Activated CD4-positive, alpha-beta T cell treated with anti-CD3 and anti-CD28 coated beads, Interleukin-2, amount 10 ng/mL, durations not matched to agents 7 days and 5 days (primary cell): ENCODE measurements at regions not wholly inside any gene's neighbourhood (a gene's known extent, or its start where the extent isn't known, plus 50 kb on each side); places are given as distances from the start of the nearest gene placed in this dataset.

Experiments used
- CTCF ChIA-PET: fragments of 350-600 bp; sonication (Branson Sonifier 250); formaldehyde crosslinking; loops from one replicate; lab custom pipeline; 2021; ENCODE audit warnings: antibody characterized with exemption; lab: Charles Lee
- POLR2A ChIA-PET: fragments of 350-600 bp; sonication (Branson Sonifier 250); formaldehyde crosslinking; loops from one replicate; lab custom pipeline; 2021; ENCODE audit warnings: antibody characterized with exemption; lab: Charles Lee
- DNase-seq: peaks from one replicate; pipeline ENCODE4 v3.0.0-alpha.2; 2020
- H3K27ac Mint-ChIP-seq: one replicate; pipeline ENCODE4 v1.8.0; 2021; ENCODE audit warnings: mild to moderate bottlenecking, moderate library complexity, mixed read lengths
- H3K27me3 Mint-ChIP-seq: one replicate; pipeline ENCODE4 v1.8.0; 2021; ENCODE audit warnings: mixed read lengths
- H3K36me3 Mint-ChIP-seq: one replicate; pipeline ENCODE4 v1.8.0; 2021; ENCODE audit warnings: low read depth, mixed read lengths
- H3K4me1 Mint-ChIP-seq: one replicate; pipeline ENCODE4 v1.8.0; 2021; ENCODE audit warnings: mixed read lengths
- H3K4me3 Mint-ChIP-seq: one replicate; pipeline ENCODE4 v1.8.0; 2021; ENCODE audit warnings: mild to moderate bottlenecking, moderate library complexity, mixed read lengths
- H3K9me3 Mint-ChIP-seq: one replicate; pipeline ENCODE4 v1.8.0; 2021; ENCODE audit warnings: mixed read lengths

DNA sequence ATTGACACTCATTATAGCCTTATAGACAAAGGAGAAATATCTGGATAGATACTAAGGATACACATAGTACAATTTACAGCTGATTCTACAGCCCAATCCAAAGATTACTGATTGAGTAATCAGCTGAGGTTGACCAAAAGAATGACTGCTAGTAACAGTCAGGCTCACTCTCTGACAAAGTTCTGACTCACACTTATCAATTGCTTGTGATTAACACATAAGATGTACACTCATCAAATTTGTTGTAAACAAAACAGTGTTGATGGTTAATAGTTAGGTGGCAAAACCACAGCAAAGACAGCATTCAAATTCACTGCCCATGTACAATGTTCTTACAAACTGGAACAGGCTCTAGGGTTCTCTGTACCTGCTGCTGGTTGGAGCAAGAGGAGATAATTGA, 422.7 kb downstream of the TLE1 start:
- no peaks in the 10 kb centered on the region for H3K4me1 Mint-ChIP-seq
- POLR2A ChIA-PET, result no interaction called here
- no peak for DNase-seq

DNA sequence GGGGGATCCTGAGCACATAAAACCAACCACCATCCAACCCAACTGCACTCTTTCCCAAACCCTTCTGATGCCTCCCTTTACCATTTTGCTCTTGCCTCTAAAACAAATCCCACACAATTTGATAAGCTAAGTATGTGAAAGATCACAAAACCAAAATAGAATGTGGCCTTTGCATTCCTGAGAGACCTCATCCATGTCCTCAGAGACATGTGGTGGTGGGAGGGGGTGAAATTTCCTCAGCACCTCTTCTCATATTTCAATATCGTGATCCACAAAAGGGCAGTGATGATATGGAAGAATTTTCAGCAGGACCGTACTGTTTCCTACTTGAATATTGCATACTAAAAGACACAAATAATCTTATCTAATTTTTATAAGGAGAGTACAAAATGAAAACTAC, 423.3 kb downstream of the TLE1 start:
- CTCF ChIA-PET, result no interaction called here
- POLR2A ChIA-PET, result no interaction called here
- DNase-seq, result no peak
- H3K27me3 Mint-ChIP-seq, result no peaks in the 10 kb centered on the region
- H3K9me3 Mint-ChIP-seq, result peaks cover 6% of the 10 kb centered on the region
- H3K4me1 Mint-ChIP-seq, result no peaks in the 10 kb centered on the region
- H3K36me3 Mint-ChIP-seq, result no peaks in the 10 kb centered on the region
- H3K27ac Mint-ChIP-seq, result no peak overlapping the region
- H3K4me3 Mint-ChIP-seq, result no peak overlapping the region

More for the DNA sequence above, 422.7 kb downstream of the TLE1 start:
- H3K27me3 Mint-ChIP-seq, result no peaks in the 10 kb centered on the region
- no peak overlapping the region for H3K4me3 Mint-ChIP-seq
- H3K27ac Mint-ChIP-seq, result no peak overlapping the region
- H3K36me3 Mint-ChIP-seq, result no peaks in the 10 kb centered on the region
- CTCF ChIA-PET, result no interaction called here
- H3K9me3 Mint-ChIP-seq, result peaks cover 6% of the 10 kb centered on the region

DNA sequence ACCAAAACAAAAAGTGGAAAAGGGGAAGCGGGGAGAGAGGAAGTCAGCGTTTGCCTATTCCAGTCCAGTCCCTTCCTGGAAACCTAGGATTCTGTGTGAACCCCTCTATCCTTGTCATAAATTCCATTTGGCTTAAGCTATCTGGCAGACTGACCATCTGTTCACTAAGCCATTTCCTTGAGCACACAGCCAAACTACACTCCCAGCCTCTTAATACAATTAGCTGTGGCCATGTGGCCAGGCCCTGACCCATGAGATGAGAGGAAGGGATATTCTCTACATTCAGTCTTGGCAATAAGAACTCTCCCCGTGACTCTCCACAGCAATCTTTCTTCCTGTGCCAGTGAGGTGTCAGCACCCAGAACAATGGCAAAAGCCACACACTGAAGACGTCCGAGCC, 424.8 kb downstream of the TLE1 start:
- Mint-ChIP-seq H3K4me3 (no peak overlapping the region), H3K4me1 (no peaks in the 10 kb centered on the region), H3K27me3 (no peaks in the 10 kb centered on the region), H3K9me3 (peaks cover 6% of the 10 kb centered on the region), H3K36me3 (no peaks in the 10 kb centered on the region), H3K27ac (no peak overlapping the region)
- POLR2A ChIA-PET, result no interaction called here
- CTCF ChIA-PET, result no interaction called here
- no peak for DNase-seq

DNA sequence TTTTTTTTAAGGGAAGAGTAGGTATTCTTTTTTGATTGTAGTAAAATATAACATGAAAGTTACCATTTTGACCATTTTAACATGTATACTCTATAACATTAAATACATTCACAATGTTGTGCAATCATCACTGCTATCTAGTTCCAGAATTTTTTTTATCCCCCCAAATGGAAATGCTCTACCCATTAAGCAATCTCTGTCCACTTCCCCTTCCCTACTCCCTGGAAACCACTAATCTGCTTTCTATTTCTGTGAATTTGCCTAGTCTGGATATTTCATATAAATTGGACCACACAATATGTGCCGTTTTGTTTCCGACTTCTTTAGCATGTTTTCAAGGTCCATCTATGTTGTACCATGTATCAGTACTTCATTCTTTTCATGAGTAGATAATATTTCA, 429.5 kb downstream of the TLE1 start:
- DNase-seq, result no peak
- ChIA-PET POLR2A (no interaction called here), CTCF (no interaction called here)
- no peak overlapping the region for H3K27ac Mint-ChIP-seq
- H3K4me3 Mint-ChIP-seq, result no peak overlapping the region
- no peaks in the 10 kb centered on the region for H3K27me3 Mint-ChIP-seq
- H3K36me3 Mint-ChIP-seq, result no peaks in the 10 kb centered on the region
- H3K9me3 Mint-ChIP-seq, result no peaks in the 10 kb centered on the region
- H3K4me1 Mint-ChIP-seq, result no peaks in the 10 kb centered on the region

DNA sequence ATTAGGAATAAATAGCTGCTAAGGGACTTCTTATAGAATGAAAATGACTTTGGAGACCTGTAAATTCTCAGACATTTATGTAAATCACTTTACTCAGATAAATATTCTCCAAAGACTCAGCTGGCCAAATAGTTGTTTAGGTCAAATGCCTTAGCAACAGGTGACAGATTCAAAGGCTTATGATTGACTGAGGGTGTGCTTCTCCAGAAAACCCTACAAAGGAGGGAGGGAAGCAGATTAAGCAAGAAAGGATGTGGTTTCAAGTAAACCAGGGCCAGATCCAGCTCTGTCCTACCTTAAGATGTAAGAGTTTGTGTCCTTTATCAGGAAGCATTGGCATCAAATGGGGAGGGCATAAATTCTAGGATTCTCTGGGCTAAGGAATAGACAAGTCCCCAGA, 433.0 kb downstream of the TLE1 start:
- no peaks in the 10 kb centered on the region for H3K27me3 Mint-ChIP-seq
- ChIA-PET CTCF (no interaction called here), POLR2A (no interaction called here)
- H3K36me3 Mint-ChIP-seq, result no peaks in the 10 kb centered on the region
- DNase-seq, result no peak
- no peak overlapping the region for H3K4me3 Mint-ChIP-seq
- H3K9me3 Mint-ChIP-seq, result no peaks in the 10 kb centered on the region
- H3K27ac Mint-ChIP-seq, result no peak overlapping the region
- H3K4me1 Mint-ChIP-seq, result no peaks in the 10 kb centered on the region

DNA sequence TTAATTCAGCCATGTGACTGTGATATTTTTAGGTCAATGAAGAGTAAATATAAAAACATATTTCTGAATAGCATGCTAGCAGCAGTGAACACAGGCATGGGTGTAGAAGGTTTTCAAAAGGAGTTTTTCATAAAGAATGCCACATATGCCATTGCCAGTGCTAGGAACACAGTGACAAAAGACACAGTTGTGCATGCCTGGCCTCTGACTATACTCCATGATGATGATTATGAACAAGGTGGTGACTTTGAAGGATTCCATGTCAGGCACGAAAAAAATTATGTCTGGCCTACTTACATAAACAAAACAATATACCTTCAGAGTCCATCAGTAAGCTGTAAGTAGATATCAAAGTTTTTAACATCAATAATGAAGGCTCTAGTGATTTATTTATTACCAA, 438.7 kb downstream of the TLE1 start:
- no peak overlapping the region for H3K4me3 Mint-ChIP-seq
- no peak overlapping the region for H3K27ac Mint-ChIP-seq
- no peaks in the 10 kb centered on the region for H3K36me3 Mint-ChIP-seq
- POLR2A ChIA-PET, result no interaction called here
- CTCF ChIA-PET, result no interaction called here
- no peak for DNase-seq
- H3K4me1 Mint-ChIP-seq, result no peaks in the 10 kb centered on the region
- H3K9me3 Mint-ChIP-seq, result no peaks in the 10 kb centered on the region
- H3K27me3 Mint-ChIP-seq, result no peaks in the 10 kb centered on the region

DNA sequence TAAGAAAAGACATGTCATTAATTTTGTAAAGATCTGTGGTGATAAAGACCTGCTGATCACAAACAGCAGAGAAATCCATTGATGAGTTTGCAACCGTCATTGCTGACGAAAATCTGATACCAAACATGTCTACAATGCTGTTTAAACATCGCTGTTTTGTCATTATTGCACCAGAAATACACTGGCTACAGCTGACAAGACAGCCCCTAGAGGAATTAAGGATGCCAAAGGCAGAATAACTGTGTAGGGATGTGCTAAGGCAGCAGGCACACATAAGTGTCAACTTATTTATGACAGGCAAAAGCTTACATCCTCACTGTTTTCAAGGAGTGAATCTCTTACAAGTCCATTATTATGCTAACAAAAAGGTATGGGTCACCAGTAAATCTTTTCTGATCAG, 439.3 kb downstream of the TLE1 start:
- Mint-ChIP-seq H3K4me1 (no peaks in the 10 kb centered on the region), H3K27me3 (no peaks in the 10 kb centered on the region), H3K36me3 (no peaks in the 10 kb centered on the region), H3K27ac (no peak overlapping the region), H3K4me3 (no peak overlapping the region), H3K9me3 (no peaks in the 10 kb centered on the region)
- CTCF ChIA-PET, result no interaction called here
- POLR2A ChIA-PET, result no interaction called here
- DNase-seq, result no peak

DNA sequence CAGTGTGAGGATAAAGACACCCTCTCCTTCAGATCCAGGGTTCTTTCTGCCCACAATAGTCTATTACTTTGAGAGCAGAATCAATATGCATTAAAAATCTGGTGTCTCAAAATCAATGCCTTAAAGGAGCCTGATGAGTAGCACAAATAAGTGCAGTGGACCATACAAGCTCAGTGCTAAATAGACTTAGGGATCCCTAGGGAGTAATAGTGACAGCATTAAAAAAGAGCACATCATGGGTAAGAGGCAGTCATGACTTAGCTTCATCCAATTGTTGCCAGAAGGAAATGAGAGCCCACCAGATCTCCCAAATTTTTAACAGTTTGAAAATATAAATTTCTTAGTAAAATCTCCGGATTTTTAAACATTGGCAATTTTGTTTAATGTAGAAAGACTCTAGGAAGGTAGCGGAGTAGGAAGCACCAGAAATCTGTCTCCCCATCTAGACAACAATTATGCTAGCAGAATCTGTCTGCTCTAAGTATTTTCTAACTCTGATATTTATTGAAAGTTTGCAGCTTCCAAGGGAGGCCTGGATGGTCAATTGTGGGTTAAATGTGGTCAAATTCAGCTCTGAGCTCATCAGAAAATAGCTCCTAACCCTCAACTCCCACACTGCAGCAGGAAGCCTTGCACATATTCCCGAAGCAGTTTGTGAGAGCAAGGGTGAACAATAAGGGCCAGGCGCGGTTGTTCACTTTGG, 443.9 kb downstream of the TLE1 start:
- CTCF ChIA-PET, result no interaction called here
- H3K27ac Mint-ChIP-seq, result no peak overlapping the region
- H3K9me3 Mint-ChIP-seq, result no peaks in the 10 kb centered on the region
- no peaks in the 10 kb centered on the region for H3K36me3 Mint-ChIP-seq
- DNase-seq, result no peak
- no peaks in the 10 kb centered on the region for H3K27me3 Mint-ChIP-seq
- POLR2A ChIA-PET, result no interaction called here
- H3K4me1 Mint-ChIP-seq, result no peaks in the 10 kb centered on the region
- no peak overlapping the region for H3K4me3 Mint-ChIP-seq

DNA sequence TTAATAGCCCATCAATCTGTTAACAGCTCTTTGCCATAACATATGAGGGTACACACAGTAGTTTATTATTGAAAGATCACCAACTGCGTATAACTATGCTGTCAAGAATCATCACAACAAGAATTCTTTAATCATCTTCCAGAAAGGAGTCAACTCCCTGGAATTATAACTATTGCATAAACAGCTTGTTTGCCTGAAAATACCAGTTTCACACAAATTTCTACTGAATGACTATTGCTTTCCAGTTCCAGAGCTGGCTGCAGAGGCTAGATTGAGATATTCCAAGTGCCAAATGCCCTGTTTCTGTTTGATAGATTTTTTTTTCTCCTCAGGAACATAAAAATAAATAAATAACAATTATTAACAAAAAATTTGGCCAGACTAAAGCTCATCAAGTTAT, 444.7 kb downstream of the TLE1 start:
- no peak overlapping the region for H3K4me3 Mint-ChIP-seq
- no peaks in the 10 kb centered on the region for H3K9me3 Mint-ChIP-seq
- H3K4me1 Mint-ChIP-seq, result no peaks in the 10 kb centered on the region
- ChIA-PET POLR2A (no interaction called here), CTCF (no interaction called here)
- no peaks in the 10 kb centered on the region for H3K27me3 Mint-ChIP-seq
- no peak overlapping the region for H3K27ac Mint-ChIP-seq
- H3K36me3 Mint-ChIP-seq, result no peaks in the 10 kb centered on the region
- DNase-seq, result no peak

DNA sequence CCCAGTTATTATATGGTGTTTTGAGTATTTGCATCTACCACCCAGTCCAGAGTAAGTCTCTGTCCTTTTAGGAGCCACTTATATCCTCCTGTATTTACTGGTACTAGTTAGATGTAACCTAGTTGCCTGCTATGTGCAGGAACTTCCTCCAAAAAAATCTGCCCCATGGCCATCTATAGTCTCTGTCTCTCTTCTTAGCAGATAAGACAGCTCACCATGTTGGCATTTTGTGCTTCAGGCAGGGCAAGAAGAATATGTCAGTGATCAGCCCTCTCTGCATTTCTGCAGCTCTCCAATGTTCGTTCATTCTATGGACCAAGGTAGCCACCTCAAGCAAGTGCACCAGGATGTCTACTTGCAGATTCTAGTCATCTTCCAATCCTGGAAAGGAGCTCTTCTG, 446.5 kb downstream of the TLE1 start:
- Mint-ChIP-seq H3K4me1 (no peaks in the 10 kb centered on the region), H3K36me3 (no peaks in the 10 kb centered on the region), H3K27me3 (no peaks in the 10 kb centered on the region), H3K4me3 (no peak overlapping the region), H3K27ac (no peak overlapping the region), H3K9me3 (no peaks in the 10 kb centered on the region)
- POLR2A ChIA-PET, result no interaction called here
- CTCF ChIA-PET, result no interaction called here
- no peak for DNase-seq

DNA sequence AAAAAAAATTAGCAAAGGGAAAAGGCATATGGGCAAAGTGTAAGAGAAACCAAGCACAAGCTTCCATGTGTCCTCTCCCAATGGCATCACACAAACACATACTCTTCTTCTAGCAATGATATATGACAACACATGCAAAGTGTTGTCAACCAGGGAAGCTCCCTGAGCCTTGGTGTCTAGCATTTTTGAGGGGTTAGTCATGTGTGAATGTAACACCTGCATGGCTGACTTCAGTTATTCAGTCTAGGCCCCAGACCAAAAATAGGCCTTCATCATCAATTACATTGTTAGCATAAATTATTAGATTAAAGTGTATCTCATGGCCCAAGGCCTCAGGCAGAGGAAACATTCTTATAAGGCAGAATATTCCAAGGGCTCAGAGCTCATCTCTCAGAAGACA, 450.0 kb downstream of the TLE1 start:
- no peaks in the 10 kb centered on the region for H3K36me3 Mint-ChIP-seq

DNA sequence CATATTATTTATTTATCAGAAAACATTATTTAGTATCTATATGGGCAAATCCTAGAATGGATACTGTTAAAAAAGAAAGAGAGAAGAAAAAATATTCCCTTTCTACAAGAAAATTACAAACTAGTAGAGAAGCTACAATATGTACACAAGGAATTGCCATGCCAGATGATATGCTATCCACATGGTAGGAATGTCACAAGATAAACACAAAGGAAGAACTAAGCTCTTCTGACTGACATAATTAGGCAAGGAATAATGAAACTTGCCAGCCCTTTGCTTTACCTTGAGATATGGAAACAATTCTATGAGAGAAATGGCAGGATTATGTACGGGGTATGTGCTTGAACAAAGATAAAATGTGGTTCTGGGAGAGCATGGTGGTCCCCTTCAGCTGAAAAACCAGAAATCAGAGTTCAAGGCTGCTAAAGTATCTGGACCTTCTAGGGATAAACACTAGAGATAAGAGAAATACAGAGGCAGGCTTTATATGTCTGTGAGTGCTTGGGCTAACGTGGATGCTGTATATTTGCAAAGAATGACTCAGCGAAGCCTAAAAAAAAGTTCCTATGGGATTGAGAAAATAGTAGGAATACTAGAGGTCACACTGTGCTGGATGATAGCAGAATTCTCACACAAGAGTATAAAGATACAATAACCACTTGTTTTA, 451.6 kb downstream of the TLE1 start:
- Mint-ChIP-seq H3K4me1 (no peaks in the 10 kb centered on the region), H3K9me3 (no peaks in the 10 kb centered on the region), H3K27me3 (no peaks in the 10 kb centered on the region), H3K4me3 (no peak overlapping the region), H3K36me3 (no peaks in the 10 kb centered on the region), H3K27ac (no peak overlapping the region)
- ChIA-PET POLR2A (no interaction called here), CTCF (no interaction called here)
- DNase-seq, result no peak

More for the DNA sequence above, 450.0 kb downstream of the TLE1 start:
- no peak overlapping the region for H3K4me3 Mint-ChIP-seq
- POLR2A ChIA-PET, result no interaction called here
- CTCF ChIA-PET, result interaction anchor here (0.7 kb wide), 1 partner anchor 13 kb away, joined by 3 read pairs; no protein-coding TSS in a partner anchor
- no peaks in the 10 kb centered on the region for H3K4me1 Mint-ChIP-seq
- no peaks in the 10 kb centered on the region for H3K27me3 Mint-ChIP-seq
- DNase-seq, result no peak
- H3K9me3 Mint-ChIP-seq, result no peaks in the 10 kb centered on the region
- no peak overlapping the region for H3K27ac Mint-ChIP-seq

DNA sequence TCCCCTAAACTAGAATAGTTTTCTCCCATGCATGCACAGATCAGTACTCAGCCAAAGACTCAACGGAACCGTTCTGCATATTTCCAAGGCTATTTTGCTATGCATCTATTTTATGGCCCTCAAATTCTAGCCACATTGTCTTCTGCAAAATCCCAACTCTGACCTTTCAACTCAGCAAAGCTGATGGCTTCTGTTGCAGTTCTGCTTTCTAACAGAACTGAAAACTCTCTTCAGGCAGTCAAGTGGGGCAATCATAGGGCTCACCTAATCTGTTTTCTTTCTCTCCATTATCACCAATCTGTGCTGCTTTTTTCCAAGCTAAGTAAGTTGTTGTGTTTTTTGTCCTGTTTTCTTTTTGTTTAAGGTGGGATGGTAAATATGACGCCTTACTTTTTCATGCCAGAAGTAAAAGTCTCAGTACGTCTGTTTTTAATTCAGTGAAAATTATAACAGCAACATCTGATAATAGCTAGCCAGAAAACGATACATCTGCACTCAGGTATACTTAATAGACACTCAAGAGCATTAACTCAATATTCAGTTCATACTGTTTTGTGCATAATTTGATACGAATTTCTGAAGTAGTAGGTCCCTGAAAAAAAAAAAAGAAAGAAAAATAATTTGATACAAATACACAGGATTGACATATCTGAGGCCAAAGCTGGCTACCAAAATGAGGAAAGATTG, 454.3 kb downstream of the TLE1 start:
- no peak overlapping the region for H3K27ac Mint-ChIP-seq
- CTCF ChIA-PET, result interaction anchor here (0.6 kb wide), 2 partner anchors 11 to 32 kb away, joined by 4 read pairs; no protein-coding TSS in a partner anchor
- H3K9me3 Mint-ChIP-seq, result no peaks in the 10 kb centered on the region

More for the DNA sequence above, 454.3 kb downstream of the TLE1 start:
- no peak for DNase-seq
- Mint-ChIP-seq H3K4me1 (no peaks in the 10 kb centered on the region), H3K36me3 (no peaks in the 10 kb centered on the region), H3K27me3 (no peaks in the 10 kb centered on the region), H3K4me3 (no peak overlapping the region)
- POLR2A ChIA-PET, result no interaction called here
